ENCODE measurements at regions not wholly inside any gene's neighbourhood (a gene's known extent, or its start where the extent isn't known, plus 50 kb on each side); places are given as distances from the start of the nearest gene placed in this dataset.
A peak's percentile ranks its signal among the peaks of the same experiment; 100 is the strongest.

GRCh38 chr14:65320661-65321308 is 91.7 kb upstream of the FUT8 start:
- Histone ChIP-seq H3K4me3 (ENCODE audit: low read depth, low read length) (no peak overlapping the region), H3K36me3 (ENCODE audit: control insufficient read depth, insufficient read depth, low read length) (no peaks in the 10 kb centered on the region), H3K4me1 (ENCODE audit: control insufficient read depth, insufficient read depth, low read length) (no peaks in the 10 kb centered on the region), H3K9me3 (ENCODE audit: control insufficient read depth, insufficient read depth, low read depth, low read length) (peaks cover 5% of the 10 kb centered on the region), H3K9ac (ENCODE audit: low read length) (no peak overlapping the region), H3K27me3 (ENCODE audit: control insufficient read depth, insufficient read depth, low read length) (no peaks in the 10 kb centered on the region), H3K27ac (ENCODE audit: low read depth, low read length) (no peak overlapping the region)

- Histone ChIP-seq H3K9ac (ENCODE audit: low read length) (no peak overlapping the region), H3K4me1 (ENCODE audit: control insufficient read depth, insufficient read depth, low read length) (no peaks in the 10 kb centered on the region), H3K27ac (ENCODE audit: low read depth, low read length) (no peak overlapping the region)
These were observed 91.1 kb upstream of the FUT8 start for GRCh38 chr14:65321370-65321875.

GRCh38 chr14:65329481-65329880 is 83.0 kb upstream of the FUT8 start:
- H3K27ac ChIP-seq (ENCODE audit: low read depth, low read length) = no peak overlapping the region
- peaks cover 8% of the 10 kb centered on the region for H3K27me3 ChIP-seq (ENCODE audit: control insufficient read depth, insufficient read depth, low read length)
- H3K4me3 ChIP-seq (ENCODE audit: low read depth, low read length) = no peak overlapping the region
- no peaks in the 10 kb centered on the region for H3K36me3 ChIP-seq (ENCODE audit: control insufficient read depth, insufficient read depth, low read length)
- H3K4me1 ChIP-seq (ENCODE audit: control insufficient read depth, insufficient read depth, low read length) = peaks cover 8% of the 10 kb centered on the region
- no peak overlapping the region for H3K9ac ChIP-seq (ENCODE audit: low read length)
- H3K9me3 ChIP-seq (ENCODE audit: control insufficient read depth, insufficient read depth, low read depth, low read length) = no peaks in the 10 kb centered on the region

More at GRCh38 chr14:65321370-65321875, 91.1 kb upstream of the FUT8 start:
- no peaks in the 10 kb centered on the region; the same call in 1 of the 2 replicates for H3K9me3 ChIP-seq (ENCODE audit: control insufficient read depth, insufficient read depth, low read depth, low read length)
- H3K36me3 ChIP-seq (ENCODE audit: control insufficient read depth, insufficient read depth, low read length) = no peaks in the 10 kb centered on the region
- no peaks in the 10 kb centered on the region for H3K27me3 ChIP-seq (ENCODE audit: control insufficient read depth, insufficient read depth, low read length)
- no peak overlapping the region for H3K4me3 ChIP-seq (ENCODE audit: low read depth, low read length)

- Histone ChIP-seq H3K27ac (ENCODE audit: low read depth, low read length) (no peak overlapping the region), H3K9me3 (ENCODE audit: control insufficient read depth, insufficient read depth, low read depth, low read length) (no peaks in the 10 kb centered on the region), H3K36me3 (ENCODE audit: control insufficient read depth, insufficient read depth, low read length) (no peaks in the 10 kb centered on the region), H3K27me3 (ENCODE audit: control insufficient read depth, insufficient read depth, low read length) (peaks cover 8% of the 10 kb centered on the region), H3K9ac (ENCODE audit: low read length) (no peak overlapping the region), H3K4me3 (ENCODE audit: low read depth, low read length) (no peak overlapping the region), H3K4me1 (ENCODE audit: control insufficient read depth, insufficient read depth, low read length) (peaks cover 12% of the 10 kb centered on the region)
These were observed 82.6 kb upstream of the FUT8 start for GRCh38 chr14:65329911-65330310.

- Histone ChIP-seq H3K4me1 (ENCODE audit: control insufficient read depth, insufficient read depth, low read length) (peaks cover 16% of the 10 kb centered on the region), H3K9ac (ENCODE audit: low read length) (no peak overlapping the region), H3K4me3 (ENCODE audit: low read depth, low read length) (no peak overlapping the region), H3K27ac (ENCODE audit: low read depth, low read length) (no peak overlapping the region), H3K27me3 (ENCODE audit: control insufficient read depth, insufficient read depth, low read length) (peaks cover 8% of the 10 kb centered on the region), H3K9me3 (ENCODE audit: control insufficient read depth, insufficient read depth, low read depth, low read length) (no peaks in the 10 kb centered on the region), H3K36me3 (ENCODE audit: control insufficient read depth, insufficient read depth, low read length) (no peaks in the 10 kb centered on the region)
These were observed 82.1 kb upstream of the FUT8 start for GRCh38 chr14:65330416-65330815.

- peaks cover 26% of the 10 kb centered on the region for H3K4me1 ChIP-seq (ENCODE audit: control insufficient read depth, insufficient read depth, low read length)
- no peaks in the 10 kb centered on the region for H3K36me3 ChIP-seq (ENCODE audit: control insufficient read depth, insufficient read depth, low read length)
- H3K9me3 ChIP-seq (ENCODE audit: control insufficient read depth, insufficient read depth, low read depth, low read length) = no peaks in the 10 kb centered on the region
- peaks cover 15% of the 10 kb centered on the region for H3K27me3 ChIP-seq (ENCODE audit: control insufficient read depth, insufficient read depth, low read length)
- no peak overlapping the region for H3K4me3 ChIP-seq (ENCODE audit: low read depth, low read length)
- no peak overlapping the region for H3K9ac ChIP-seq (ENCODE audit: low read length)
- no peak overlapping the region for H3K27ac ChIP-seq (ENCODE audit: low read depth, low read length)
These were observed 80.9 kb upstream of the FUT8 start for GRCh38 chr14:65331652-65332051.

- H3K27me3 ChIP-seq (ENCODE audit: control insufficient read depth, insufficient read depth, low read length) = peaks cover 21% of the 10 kb centered on the region
- H3K4me3 ChIP-seq (ENCODE audit: low read depth, low read length) = no peak overlapping the region
- no peak overlapping the region for H3K27ac ChIP-seq (ENCODE audit: low read depth, low read length)
- H3K9me3 ChIP-seq (ENCODE audit: control insufficient read depth, insufficient read depth, low read depth, low read length) = no peaks in the 10 kb centered on the region
- H3K36me3 ChIP-seq (ENCODE audit: control insufficient read depth, insufficient read depth, low read length) = no peaks in the 10 kb centered on the region
- H3K9ac ChIP-seq (ENCODE audit: low read length) = no peak overlapping the region
- peaks cover 27% of the 10 kb centered on the region for H3K4me1 ChIP-seq (ENCODE audit: control insufficient read depth, insufficient read depth, low read length)
These were observed 80.2 kb upstream of the FUT8 start for GRCh38 chr14:65332141-65332871.

GRCh38 chr14:65333943-65334687 is 78.4 kb upstream of the FUT8 start:
- H3K27me3 ChIP-seq (ENCODE audit: control insufficient read depth, insufficient read depth, low read length) = peaks cover 21% of the 10 kb centered on the region
- H3K4me1 ChIP-seq (ENCODE audit: control insufficient read depth, insufficient read depth, low read length) = peaks cover 27% of the 10 kb centered on the region
- H3K9me3 ChIP-seq (ENCODE audit: control insufficient read depth, insufficient read depth, low read depth, low read length) = no peaks in the 10 kb centered on the region
- peak overlapping the region; percentile 74 for H3K9ac ChIP-seq (ENCODE audit: low read length)
- H3K4me3 ChIP-seq (ENCODE audit: low read depth, low read length) = peak overlapping the region; percentile 53
- peak overlapping the region; percentile 54; the same call in 1 of the 2 replicates for H3K27ac ChIP-seq (ENCODE audit: low read depth, low read length)
- no peaks in the 10 kb centered on the region for H3K36me3 ChIP-seq (ENCODE audit: control insufficient read depth, insufficient read depth, low read length)

GRCh38 chr14:65334765-65335410 is 77.6 kb upstream of the FUT8 start:
- peaks cover 27% of the 10 kb centered on the region for H3K4me1 ChIP-seq (ENCODE audit: control insufficient read depth, insufficient read depth, low read length)

GRCh38 chr14:65335411-65335947 is 77.1 kb upstream of the FUT8 start:
- no peak overlapping the region for H3K27ac ChIP-seq (ENCODE audit: low read depth, low read length)
- H3K9me3 ChIP-seq (ENCODE audit: control insufficient read depth, insufficient read depth, low read depth, low read length) = no peaks in the 10 kb centered on the region
- peak overlapping the region; percentile 27 for H3K9ac ChIP-seq (ENCODE audit: low read length)
- no peaks in the 10 kb centered on the region for H3K36me3 ChIP-seq (ENCODE audit: control insufficient read depth, insufficient read depth, low read length)
- peaks cover 27% of the 10 kb centered on the region for H3K4me1 ChIP-seq (ENCODE audit: control insufficient read depth, insufficient read depth, low read length)
- peak overlapping the region; percentile 45 for H3K4me3 ChIP-seq (ENCODE audit: low read depth, low read length)
- H3K27me3 ChIP-seq (ENCODE audit: control insufficient read depth, insufficient read depth, low read length) = peaks cover 21% of the 10 kb centered on the region

More at GRCh38 chr14:65334765-65335410, 77.6 kb upstream of the FUT8 start:
- Histone ChIP-seq H3K27me3 (ENCODE audit: control insufficient read depth, insufficient read depth, low read length) (peaks cover 21% of the 10 kb centered on the region), H3K9me3 (ENCODE audit: control insufficient read depth, insufficient read depth, low read depth, low read length) (no peaks in the 10 kb centered on the region), H3K27ac (ENCODE audit: low read depth, low read length) (peak overlapping the region; percentile 54; the same call in 1 of the 2 replicates), H3K36me3 (ENCODE audit: control insufficient read depth, insufficient read depth, low read length) (no peaks in the 10 kb centered on the region), H3K9ac (ENCODE audit: low read length) (peak overlapping the region; percentile 74), H3K4me3 (ENCODE audit: low read depth, low read length) (peak overlapping the region; percentile 53)

Data from HUES6 (cell line).